HCT116 (cell line): ENCODE measurements at regions not wholly inside any gene's neighbourhood (a gene's known extent, or its start where the extent isn't known, plus 50 kb on each side); places are given as distances from the start of the nearest gene placed in this dataset.
"Not testable (repeated sequence)": the region's sequence is repeated elsewhere in the genome, so short reads cannot be mapped to it uniquely, and the experiment has no call there.

Experiments
- ATAC-seq: fragments of 200-7000 bp; cut with Tn5 transposase; 2 replicates; pipeline ENCODE4 v1.9.1; 2020; ENCODE audit warnings: mild to moderate bottlenecking, moderate library complexity
- BruUV-seq: library from RNA; stranded (reverse); fragments of 400-500 nt; replicated peaks from 2 replicates; lab custom pipeline; 2021; lab: Mats Ljungman, UMichigan
- CTCF ChIA-PET: fragments of 300-600 bp; sonication (Branson Sonifier 250); formaldehyde crosslinking; loops from one replicate; lab custom pipeline; 2021; ENCODE audit warnings: antibody characterized with exemption; lab: Charles Lee
- POLR2A ChIA-PET: fragments of 300-600, 350-600 bp; sonication (Branson Sonifier 250); formaldehyde crosslinking; loops from one replicate; lab custom pipeline; 2021; ENCODE audit warnings: antibody characterized with exemption; lab: Charles Lee
- RAD21 ChIA-PET, 2 experiments: fragments of 300-600 bp; sonication (Branson Sonifier 250); formaldehyde crosslinking; loops; one replicate each; lab custom pipeline; 2023; ENCODE audit warnings: low total read pairs in 2 of 2; ENCODE audit not compliant: uncharacterized antibody in 2 of 2, unreplicated experiment in 2 of 2, low non-redundant PET in 1 of 2; lab: Charles Lee
- DNase-seq: peaks from one replicate; pipeline ENCODE4 v3.0.0-alpha.2; 2010; ENCODE audit warnings: low read depth, low spot score
- H2AFZ ChIP-seq: fragments of 200-600 bp; shearing (Covaris generic), sonication (generic); 2 replicates; pipeline ENCODE4 v1.6.1; 2017; ENCODE audit warnings: low read depth, mixed run types, mixed read lengths, antibody characterized with exemption, low read length; ENCODE audit not compliant: poor library complexity, severe bottlenecking
- H3K27ac ChIP-seq: 2 replicates; pipeline ENCODE4 v1.5.1; 2012; ENCODE audit warnings: low read depth, low read length
- H3K27me3 ChIP-seq: fragments of 200-600 bp; sonication (generic); 2 replicates; pipeline ENCODE4 v1.6.1; 2016; ENCODE audit warnings: mixed run types, low read length, mixed read lengths; ENCODE audit not compliant: insufficient read depth
- H3K36me3 ChIP-seq, 2 experiments: fragments of 200-500 bp in 1 of 2; fragments of 200-600 bp in 1 of 2; sonication (Bioruptor generic) in 1 of 2; sonication (generic) in 1 of 2; 2 replicates each; pipeline versions ENCODE4 v1.5.1 to v1.6.1; 2014 to 2016; ENCODE audit warnings: low read length in 2 of 2, inconsistent platforms in 1 of 2, mixed read lengths in 1 of 2, mixed run types in 1 of 2; ENCODE audit not compliant: insufficient read depth in 2 of 2, control insufficient read depth in 1 of 2
- H3K4me1 ChIP-seq, 2 experiments: fragments of 200-600 bp in 1 of 2; sonication (generic) in 1 of 2; 2 replicates each; pipeline versions ENCODE4 v1.5.1 to v1.6.1; 2012 to 2017; ENCODE audit warnings: low read length in 2 of 2, inconsistent platforms in 1 of 2, mild to moderate bottlenecking in 1 of 2, mixed read lengths in 1 of 2, mixed run types in 1 of 2, moderate library complexity in 1 of 2; ENCODE audit not compliant: insufficient read depth in 2 of 2, control insufficient read depth in 1 of 2
- H3K4me2 ChIP-seq: fragments of 200-600 bp; sonication (generic); 2 replicates; pipeline ENCODE4 v1.6.1; 2017; ENCODE audit warnings: mixed run types, low read length, mixed read lengths
- H3K4me3 ChIP-seq, 2 experiments: fragments of 200-600 bp in 1 of 2; sonication (generic) in 1 of 2; replicated peaks in 1 of 2; 2 replicates each; pipeline ENCODE4 v1.5.1; 2011 to 2016; ENCODE audit warnings: low read length in 2 of 2, control low read depth in 1 of 2, low read depth in 1 of 2, mild to moderate bottlenecking in 1 of 2, mixed read lengths in 1 of 2, mixed run types in 1 of 2
- H3K79me2 ChIP-seq: fragments of 200-600 bp; sonication (generic); 2 replicates; pipeline ENCODE4 v1.6.1; 2017; ENCODE audit warnings: mild to moderate bottlenecking, mixed run types, low read length, moderate library complexity, mixed read lengths; ENCODE audit not compliant: insufficient read depth
- H3K9ac ChIP-seq: fragments of 200-600 bp; sonication (generic); 2 replicates; pipeline ENCODE4 v1.6.1; 2016; ENCODE audit warnings: low read length, mixed read lengths
- H3K9me2 ChIP-seq: fragments of 200-600 bp; sonication (generic), shearing (Covaris generic); 2 replicates; pipeline ENCODE4 v1.6.1; 2017; ENCODE audit warnings: mixed run types, mild to moderate bottlenecking, moderate library complexity; ENCODE audit not compliant: insufficient read depth
- H3K9me3 ChIP-seq, 2 experiments: fragments of 200-500 bp in 1 of 2; fragments of 200-600 bp in 1 of 2; sonication (Bioruptor generic) in 1 of 2; sonication (generic) in 1 of 2; 2 replicates each; pipeline ENCODE4 v1.6.1; 2014 to 2017; ENCODE audit warnings: low read length in 2 of 2, mixed read lengths in 2 of 2, inconsistent platforms in 1 of 2, low read depth in 1 of 2, mild to moderate bottlenecking in 1 of 2, mixed run types in 1 of 2, moderate library complexity in 1 of 2; ENCODE audit not compliant: control insufficient read depth in 1 of 2, insufficient read depth in 1 of 2
- H4K20me1 ChIP-seq: fragments of 200-600 bp; sonication (generic), shearing (Covaris generic); 2 replicates; pipeline ENCODE4 v1.6.1; 2017; ENCODE audit warnings: mixed run types, mild to moderate bottlenecking, moderate library complexity; ENCODE audit not compliant: insufficient read depth
- CBX3 ChIP-seq: IDR thresholded peaks from 2 replicates; pipeline ENCODE4 v1.6.1; 2012; ENCODE audit warnings: low read depth
- CEBPB ChIP-seq: IDR thresholded peaks from 2 replicates; pipeline ENCODE4 v1.6.1; 2012; ENCODE audit warnings: low read depth
- CTCF ChIP-seq, 3 experiments: fragments of 200-600 bp in 1 of 3; sonication (generic) in 1 of 3; IDR thresholded peaks in 2 of 3; conservative IDR thresholded peaks in 1 of 3; 2 replicates each; pipeline ENCODE4 v1.5.1; 2012 to 2017; ENCODE audit warnings: low read depth in 2 of 3, low read length in 2 of 3, antibody characterized with exemption in 1 of 3, borderline replicate concordance in 1 of 3, control low read depth in 1 of 3, mild to moderate bottlenecking in 1 of 3, mixed read lengths in 1 of 3, mixed run types in 1 of 3, moderate library complexity in 1 of 3; ENCODE audit not compliant: insufficient read depth in 1 of 3
- EGR1 ChIP-seq: IDR thresholded peaks from 2 replicates; pipeline ENCODE4 v1.6.1; 2012; ENCODE audit warnings: low read depth
- EZH2phosphoT487 ChIP-seq: fragments of 200-600 bp; IDR thresholded peaks from 2 replicates; pipeline ENCODE4 v1.6.1; 2018; ENCODE audit warnings: antibody characterized with exemption, borderline replicate concordance
- FOSL1 ChIP-seq: IDR thresholded peaks from 2 replicates; pipeline ENCODE4 v1.6.1; 2012; ENCODE audit warnings: low read depth
- POLR2A ChIP-seq: IDR thresholded peaks from 2 replicates; pipeline ENCODE4 v1.7.0; 2011; ENCODE audit warnings: borderline replicate concordance; ENCODE audit not compliant: insufficient read depth, insufficient read length; ENCODE audit errors: extremely low read depth
- TCF7L2 ChIP-seq: IDR thresholded peaks from 2 replicates; pipeline ENCODE4 v1.7.0; 2011; ENCODE audit warnings: borderline replicate concordance, inconsistent platforms; ENCODE audit not compliant: insufficient read depth, insufficient read length; ENCODE audit errors: extremely low read depth
- ZNF274 ChIP-seq: fragments of 200-500 bp; sonication (Bioruptor generic); IDR thresholded peaks from 2 replicates; pipeline ENCODE4 v1.6.1; 2014; ENCODE audit warnings: mild to moderate bottlenecking, low read depth, low read length, inconsistent platforms
- intact Hi-C: fragments of 100-400 bp; cut with micrococcal nuclease; formaldehyde crosslinking; loops from 2 replicates; pipeline ENCODE4 v1.10.0; 2022

- no peak for DNase-seq
- intact Hi-C loops = loop anchor here (5.0 kb wide), 1 partner anchor 288 kb away; no protein-coding TSS in a partner anchor
These were observed 281.8 kb upstream of the TGFBR2 start for GRCh38 chr3:30324587-30324986.

GRCh38 chr3:30327976-30328375 is 278.4 kb upstream of the TGFBR2 start:
- H3K4me2 ChIP-seq, CTCF ChIA-PET, RAD21 ChIA-PET, POLR2A ChIA-PET, ATAC-seq, H3K9ac ChIP-seq, H3K27ac ChIP-seq, H2AFZ ChIP-seq, H3K79me2 ChIP-seq, H3K4me3 ChIP-seq, H3K9me3 ChIP-seq, intact Hi-C loops, H3K36me3 ChIP-seq, H3K9me2 ChIP-seq, DNase-seq, H3K27me3 ChIP-seq, H4K20me1 ChIP-seq, BruUV-seq: not testable (repeated sequence)
- H3K4me1 ChIP-seq = peaks cover 3 to 13% of the 10 kb centered on the region in 2 experiments; a peak in 2 of 4 replicates

More at GRCh38 chr3:30324587-30324986, 281.8 kb upstream of the TGFBR2 start:
- no peaks in the 10 kb centered on the region for H3K79me2 ChIP-seq
- ATAC-seq = no peak
- H3K4me2 ChIP-seq = no peak overlapping the region
- ChIA-PET CTCF (interaction anchor here (1.6 kb wide), 1 partner anchor 369 kb away, joined by 3 read pairs; no protein-coding TSS in a partner anchor), POLR2A (no interaction called here), RAD21 (interaction anchor here in 1 of 2 experiments (0.7 kb wide), 1 partner anchor 335 kb away, joined by 5 read pairs; no protein-coding TSS in a partner anchor)
- no peaks in the 10 kb centered on the region for H3K36me3 ChIP-seq
- no peak overlapping the region for H3K27ac ChIP-seq
- H3K9me2 ChIP-seq = no peaks in the 10 kb centered on the region
- peak overlapping the region; percentile 54 for H2AFZ ChIP-seq
- H3K9me3 ChIP-seq = no peaks in the 10 kb centered on the region
- no peaks in the 10 kb centered on the region for H4K20me1 ChIP-seq
- TF ChIP-seq POLR2A (no peak), FOSL1 (no peak), CEBPB (no peak), TCF7L2 (no peak), ZNF274 (no peak), EGR1 (no peak), CTCF (IDR thresholded peaks at IDR 0.05 in 2 of 3, conservative IDR thresholded peaks at IDR 0.05 in 1 of 3; ENCODE audit: borderline replicate concordance in 1 of 3, insufficient read depth in 1 of 3, low read depth in 2 of 3, low read length in 2 of 3) (no peak), CBX3 (no peak), EZH2phosphoT487 (no peak)
- H3K4me1 ChIP-seq = peaks cover 3 to 13% of the 10 kb centered on the region in 2 experiments; a peak in 3 of 4 replicates
- no TSS peak for BruUV-seq
- no peak overlapping the region for H3K4me3 ChIP-seq
- no peak overlapping the region for H3K9ac ChIP-seq
- no peaks in the 10 kb centered on the region for H3K27me3 ChIP-seq

GRCh38 chr3:30328935-30329334 is 277.5 kb upstream of the TGFBR2 start:
- H3K36me3 ChIP-seq, BruUV-seq, H4K20me1 ChIP-seq, intact Hi-C loops, H3K27me3 ChIP-seq, H3K9me2 ChIP-seq, ATAC-seq, H2AFZ ChIP-seq, POLR2A ChIA-PET, CTCF ChIA-PET, H3K79me2 ChIP-seq, H3K9me3 ChIP-seq, H3K4me3 ChIP-seq, H3K27ac ChIP-seq, H3K9ac ChIP-seq, RAD21 ChIA-PET, H3K4me2 ChIP-seq, DNase-seq: not testable (repeated sequence)
- peaks cover 3 to 16% of the 10 kb centered on the region in 2 experiments; a peak in 2 of 4 replicates for H3K4me1 ChIP-seq
